ENCODE measurements at regions not wholly inside any gene's neighbourhood (a gene's known extent, or its start where the extent isn't known, plus 50 kb on each side); places are given as distances from the start of the nearest gene placed in this dataset.

- Histone ChIP-seq H3K9me3 (ENCODE audit: insufficient read depth, low read length, severe bottlenecking) (no peaks in the 10 kb centered on the region), H3K27ac (ENCODE audit: low read length) (no peak overlapping the region), H3K4me1 (ENCODE audit: insufficient read depth, low read length) (no peaks in the 10 kb centered on the region), H3K9ac (ENCODE audit: low read depth, low read length) (no peak overlapping the region), H3K27me3 (ENCODE audit: insufficient read depth, low read length, poor library complexity) (no peaks in the 10 kb centered on the region), H3K36me3 (ENCODE audit: insufficient read depth, low read length) (no peaks in the 10 kb centered on the region), H3K4me2 (ENCODE audit: insufficient read depth, low read length) (no peak overlapping the region), H3K4me3 (ENCODE audit: low read depth in 1 of 2, low read length in 2 of 2) (no peak overlapping the region), H2AFZ (ENCODE audit: low read depth, low read length) (no peak overlapping the region), H3K79me2 (ENCODE audit: insufficient read depth, low read length) (no peaks in the 10 kb centered on the region), H4K20me1 (ENCODE audit: insufficient read depth, low read length) (no peaks in the 10 kb centered on the region)
- no peak for ATAC-seq (ENCODE audit: insufficient read depth, low read depth)
- TF ChIP-seq EZH2 (IDR thresholded peaks at IDR 0.05; ENCODE audit: borderline replicate concordance, low read depth, low read length, severe bottlenecking): no peak
- no peak for TF ChIP-seq CTCF (IDR thresholded peaks at IDR 0.05; ENCODE audit: borderline replicate concordance, extremely low read depth, low read length, poor library complexity, severe bottlenecking)
- no peak for DNase-seq
These were observed 410.1 kb downstream of the ARL4A start for GRCh38 chr7:13097499-13097898.

- ATAC-seq (ENCODE audit: insufficient read depth, low read depth): no peak
These were observed 410.7 kb downstream of the ARL4A start for GRCh38 chr7:13098161-13098560.

GRCh38 chr7:13099154-13099795 is 411.8 kb downstream of the ARL4A start:
- Histone ChIP-seq H2AFZ (ENCODE audit: low read depth, low read length) (no peak overlapping the region), H3K4me3 (ENCODE audit: low read depth in 1 of 2, low read length in 2 of 2) (no peak overlapping the region), H3K9me3 (ENCODE audit: insufficient read depth, low read length, severe bottlenecking) (no peaks in the 10 kb centered on the region), H3K9ac (ENCODE audit: low read depth, low read length) (no peak overlapping the region), H3K79me2 (ENCODE audit: insufficient read depth, low read length) (no peaks in the 10 kb centered on the region), H3K36me3 (ENCODE audit: insufficient read depth, low read length) (no peaks in the 10 kb centered on the region), H3K4me1 (ENCODE audit: insufficient read depth, low read length) (no peaks in the 10 kb centered on the region), H3K4me2 (ENCODE audit: insufficient read depth, low read length) (no peak overlapping the region), H3K27me3 (ENCODE audit: insufficient read depth, low read length, poor library complexity) (no peaks in the 10 kb centered on the region), H3K27ac (ENCODE audit: low read length) (no peak overlapping the region), H4K20me1 (ENCODE audit: insufficient read depth, low read length) (no peaks in the 10 kb centered on the region)
- no peak for DNase-seq
- no peak for TF ChIP-seq EZH2 (IDR thresholded peaks at IDR 0.05; ENCODE audit: borderline replicate concordance, low read depth, low read length, severe bottlenecking)
- no peak for TF ChIP-seq CTCF (IDR thresholded peaks at IDR 0.05; ENCODE audit: borderline replicate concordance, extremely low read depth, low read length, poor library complexity, severe bottlenecking)
- ATAC-seq (ENCODE audit: insufficient read depth, low read depth): no peak

More at GRCh38 chr7:13098161-13098560, 410.7 kb downstream of the ARL4A start:
- H4K20me1 ChIP-seq (ENCODE audit: insufficient read depth, low read length): no peaks in the 10 kb centered on the region
- no peak overlapping the region for H3K4me2 ChIP-seq (ENCODE audit: insufficient read depth, low read length)
- H3K27me3 ChIP-seq (ENCODE audit: insufficient read depth, low read length, poor library complexity): no peaks in the 10 kb centered on the region
- H3K4me1 ChIP-seq (ENCODE audit: insufficient read depth, low read length): no peaks in the 10 kb centered on the region
- DNase-seq: no peak
- H3K27ac ChIP-seq (ENCODE audit: low read length): no peak overlapping the region
- no peaks in the 10 kb centered on the region for H3K9me3 ChIP-seq (ENCODE audit: insufficient read depth, low read length, severe bottlenecking)
- TF ChIP-seq EZH2 (IDR thresholded peaks at IDR 0.05; ENCODE audit: borderline replicate concordance, low read depth, low read length, severe bottlenecking) (no peak), CTCF (IDR thresholded peaks at IDR 0.05; ENCODE audit: borderline replicate concordance, extremely low read depth, low read length, poor library complexity, severe bottlenecking) (no peak)
- H3K36me3 ChIP-seq (ENCODE audit: insufficient read depth, low read length): no peaks in the 10 kb centered on the region
- H3K4me3 ChIP-seq (ENCODE audit: low read depth in 1 of 2, low read length in 2 of 2): no peak overlapping the region
- no peak overlapping the region for H2AFZ ChIP-seq (ENCODE audit: low read depth, low read length)
- no peak overlapping the region for H3K9ac ChIP-seq (ENCODE audit: low read depth, low read length)
- no peaks in the 10 kb centered on the region for H3K79me2 ChIP-seq (ENCODE audit: insufficient read depth, low read length)

All from DND-41 (cell line).